ENCODE measurements at regions not wholly inside any gene's neighbourhood (a gene's known extent, or its start where the extent isn't known, plus 50 kb on each side); places are given as distances from the start of the nearest gene placed in this dataset.

DNA sequence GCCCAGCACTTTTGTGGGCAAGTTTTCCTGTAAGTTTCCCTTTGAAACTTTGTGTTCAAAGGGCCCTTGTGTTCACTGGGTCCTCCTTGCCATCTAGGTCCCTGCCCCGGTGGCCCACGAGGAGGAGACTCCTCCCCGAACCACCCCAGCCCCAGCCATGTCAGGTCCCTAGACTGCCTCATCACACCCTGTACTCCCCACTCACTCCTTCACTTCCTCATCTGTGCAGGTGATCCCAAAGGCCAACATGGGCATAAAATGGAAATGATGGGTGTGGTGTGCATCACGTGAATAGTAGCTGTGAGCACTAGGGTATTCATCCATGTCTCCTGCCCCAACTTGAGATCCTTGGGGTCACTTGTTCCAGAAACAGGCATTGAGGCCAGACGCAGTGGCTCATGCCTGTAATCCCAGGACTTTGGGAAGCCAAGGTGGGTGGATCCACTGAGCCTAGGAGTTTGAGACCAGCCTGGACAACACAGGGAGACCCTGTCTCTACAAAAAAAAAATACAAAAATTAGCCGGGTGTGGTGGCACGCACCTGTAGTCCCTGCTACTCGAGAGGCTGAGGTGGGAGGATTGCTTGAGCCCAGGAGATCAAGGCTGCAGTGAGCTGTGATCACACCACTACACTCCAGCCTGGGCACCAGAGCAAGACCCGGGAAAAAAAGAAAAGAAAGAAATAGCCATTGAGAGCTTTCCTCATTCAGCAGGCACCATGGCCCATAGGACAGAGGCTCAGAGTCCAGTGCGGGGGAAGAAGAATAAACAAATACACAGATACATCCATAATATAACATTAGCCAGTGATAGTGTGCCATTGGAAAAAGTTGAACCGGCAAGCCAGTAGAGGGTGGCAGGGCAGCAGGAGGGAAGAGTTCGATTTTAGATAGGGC is 74.5 kb downstream of the KATNIP start:
- ChIA-PET POLR2A (no interaction called here), CTCF (interaction anchor here (0.8 to 1.6 kb wide), 2 partner anchors 15 to 74 kb away, joined by 3 to 6 read pairs; no protein-coding TSS in a partner anchor)
- TF ChIP-seq, protein P1, sequence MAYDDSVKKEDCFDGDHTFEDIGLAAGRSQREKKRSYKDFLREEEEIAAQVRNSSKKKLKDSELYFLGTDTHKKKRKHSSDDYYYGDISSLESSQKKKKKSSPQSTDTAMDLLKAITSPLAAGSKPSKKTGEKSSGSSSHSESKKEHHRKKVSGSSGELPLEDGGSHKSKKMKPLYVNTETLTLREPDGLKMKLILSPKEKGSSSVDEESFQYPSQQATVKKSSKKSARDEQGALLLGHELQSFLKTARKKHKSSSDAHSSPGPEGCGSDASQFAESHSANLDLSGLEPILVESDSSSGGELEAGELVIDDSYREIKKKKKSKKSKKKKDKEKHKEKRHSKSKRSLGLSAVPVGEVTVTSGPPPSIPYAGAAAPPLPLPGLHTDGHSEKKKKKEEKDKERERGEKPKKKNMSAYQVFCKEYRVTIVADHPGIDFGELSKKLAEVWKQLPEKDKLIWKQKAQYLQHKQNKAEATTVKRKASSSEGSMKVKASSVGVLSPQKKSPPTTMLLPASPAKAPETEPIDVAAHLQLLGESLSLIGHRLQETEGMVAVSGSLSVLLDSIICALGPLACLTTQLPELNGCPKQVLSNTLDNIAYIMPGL (CRISPR knock-in tag; IDR thresholded peaks at IDR 0.05): no peak
- TF ChIP-seq, protein P2, sequence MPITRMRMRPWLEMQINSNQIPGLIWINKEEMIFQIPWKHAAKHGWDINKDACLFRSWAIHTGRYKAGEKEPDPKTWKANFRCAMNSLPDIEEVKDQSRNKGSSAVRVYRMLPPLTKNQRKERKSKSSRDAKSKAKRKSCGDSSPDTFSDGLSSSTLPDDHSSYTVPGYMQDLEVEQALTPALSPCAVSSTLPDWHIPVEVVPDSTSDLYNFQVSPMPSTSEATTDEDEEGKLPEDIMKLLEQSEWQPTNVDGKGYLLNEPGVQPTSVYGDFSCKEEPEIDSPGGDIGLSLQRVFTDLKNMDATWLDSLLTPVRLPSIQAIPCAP (CRISPR knock-in tag; IDR thresholded peaks at IDR 0.05): no peak
- TF ChIP-seq, protein P3, sequence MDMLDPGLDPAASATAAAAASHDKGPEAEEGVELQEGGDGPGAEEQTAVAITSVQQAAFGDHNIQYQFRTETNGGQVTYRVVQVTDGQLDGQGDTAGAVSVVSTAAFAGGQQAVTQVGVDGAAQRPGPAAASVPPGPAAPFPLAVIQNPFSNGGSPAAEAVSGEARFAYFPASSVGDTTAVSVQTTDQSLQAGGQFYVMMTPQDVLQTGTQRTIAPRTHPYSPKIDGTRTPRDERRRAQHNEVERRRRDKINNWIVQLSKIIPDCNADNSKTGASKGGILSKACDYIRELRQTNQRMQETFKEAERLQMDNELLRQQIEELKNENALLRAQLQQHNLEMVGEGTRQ (CRISPR knock-in tag; IDR thresholded peaks at IDR 0.05): no peak
- TF ChIP-seq, protein P4, sequence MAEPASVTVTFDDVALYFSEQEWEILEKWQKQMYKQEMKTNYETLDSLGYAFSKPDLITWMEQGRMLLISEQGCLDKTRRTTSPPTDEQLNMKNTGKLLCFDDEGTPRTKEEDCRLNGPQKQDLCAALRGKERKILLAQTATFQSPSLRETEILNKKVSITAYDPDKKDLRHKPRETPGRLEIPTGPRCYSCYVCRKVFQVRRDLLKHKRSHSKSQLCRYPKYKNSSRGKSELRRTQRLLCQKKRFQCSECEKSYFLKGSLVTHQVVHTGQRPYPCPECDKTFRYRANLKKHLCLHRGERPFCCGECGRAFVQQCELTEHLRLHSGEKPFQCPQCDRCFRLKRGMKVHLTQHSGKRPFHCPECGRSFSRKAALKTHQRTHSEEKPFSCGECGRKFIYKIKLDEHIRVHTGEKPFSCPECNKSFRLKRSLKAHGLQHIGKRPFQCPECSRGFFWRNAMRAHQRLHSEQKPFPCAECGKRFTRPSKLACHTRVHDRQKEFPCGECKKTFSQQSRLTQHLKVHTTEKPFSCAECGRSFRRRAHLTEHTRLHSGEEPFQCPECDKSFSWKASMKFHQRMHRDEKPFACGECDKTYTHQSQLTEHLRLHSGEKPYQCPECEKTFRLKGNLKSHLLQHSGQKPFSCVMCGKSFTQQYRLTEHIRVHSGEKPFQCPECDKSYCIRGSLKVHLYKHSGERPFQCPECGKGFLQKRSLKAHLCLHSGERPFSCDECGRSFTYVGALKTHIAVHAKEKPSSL (CRISPR knock-in tag; conservative IDR thresholded peaks at IDR 0.05): no peak
- TF ChIP-seq TP53 (CRISPR knock-in tag; IDR thresholded peaks at IDR 0.05) (no peak), PRRX2 (CRISPR knock-in tag; IDR thresholded peaks at IDR 0.05) (no peak), EMX1 (CRISPR knock-in tag; IDR thresholded peaks at IDR 0.05) (no peak), MXD4 (CRISPR knock-in tag; IDR thresholded peaks at IDR 0.05; ENCODE audit: borderline replicate concordance) (no peak), ATF1 (CRISPR knock-in tag; IDR thresholded peaks at IDR 0.05) (no peak)
- TF ChIP-seq, protein P5, sequence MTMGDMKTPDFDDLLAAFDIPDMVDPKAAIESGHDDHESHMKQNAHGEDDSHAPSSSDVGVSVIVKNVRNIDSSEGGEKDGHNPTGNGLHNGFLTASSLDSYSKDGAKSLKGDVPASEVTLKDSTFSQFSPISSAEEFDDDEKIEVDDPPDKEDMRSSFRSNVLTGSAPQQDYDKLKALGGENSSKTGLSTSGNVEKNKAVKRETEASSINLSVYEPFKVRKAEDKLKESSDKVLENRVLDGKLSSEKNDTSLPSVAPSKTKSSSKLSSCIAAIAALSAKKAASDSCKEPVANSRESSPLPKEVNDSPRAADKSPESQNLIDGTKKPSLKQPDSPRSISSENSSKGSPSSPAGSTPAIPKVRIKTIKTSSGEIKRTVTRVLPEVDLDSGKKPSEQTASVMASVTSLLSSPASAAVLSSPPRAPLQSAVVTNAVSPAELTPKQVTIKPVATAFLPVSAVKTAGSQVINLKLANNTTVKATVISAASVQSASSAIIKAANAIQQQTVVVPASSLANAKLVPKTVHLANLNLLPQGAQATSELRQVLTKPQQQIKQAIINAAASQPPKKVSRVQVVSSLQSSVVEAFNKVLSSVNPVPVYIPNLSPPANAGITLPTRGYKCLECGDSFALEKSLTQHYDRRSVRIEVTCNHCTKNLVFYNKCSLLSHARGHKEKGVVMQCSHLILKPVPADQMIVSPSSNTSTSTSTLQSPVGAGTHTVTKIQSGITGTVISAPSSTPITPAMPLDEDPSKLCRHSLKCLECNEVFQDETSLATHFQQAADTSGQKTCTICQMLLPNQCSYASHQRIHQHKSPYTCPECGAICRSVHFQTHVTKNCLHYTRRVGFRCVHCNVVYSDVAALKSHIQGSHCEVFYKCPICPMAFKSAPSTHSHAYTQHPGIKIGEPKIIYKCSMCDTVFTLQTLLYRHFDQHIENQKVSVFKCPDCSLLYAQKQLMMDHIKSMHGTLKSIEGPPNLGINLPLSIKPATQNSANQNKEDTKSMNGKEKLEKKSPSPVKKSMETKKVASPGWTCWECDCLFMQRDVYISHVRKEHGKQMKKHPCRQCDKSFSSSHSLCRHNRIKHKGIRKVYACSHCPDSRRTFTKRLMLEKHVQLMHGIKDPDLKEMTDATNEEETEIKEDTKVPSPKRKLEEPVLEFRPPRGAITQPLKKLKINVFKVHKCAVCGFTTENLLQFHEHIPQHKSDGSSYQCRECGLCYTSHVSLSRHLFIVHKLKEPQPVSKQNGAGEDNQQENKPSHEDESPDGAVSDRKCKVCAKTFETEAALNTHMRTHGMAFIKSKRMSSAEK (CRISPR knock-in tag; IDR thresholded peaks at IDR 0.05; ENCODE audit: borderline replicate concordance): no peak
- TF ChIP-seq, protein P6, sequence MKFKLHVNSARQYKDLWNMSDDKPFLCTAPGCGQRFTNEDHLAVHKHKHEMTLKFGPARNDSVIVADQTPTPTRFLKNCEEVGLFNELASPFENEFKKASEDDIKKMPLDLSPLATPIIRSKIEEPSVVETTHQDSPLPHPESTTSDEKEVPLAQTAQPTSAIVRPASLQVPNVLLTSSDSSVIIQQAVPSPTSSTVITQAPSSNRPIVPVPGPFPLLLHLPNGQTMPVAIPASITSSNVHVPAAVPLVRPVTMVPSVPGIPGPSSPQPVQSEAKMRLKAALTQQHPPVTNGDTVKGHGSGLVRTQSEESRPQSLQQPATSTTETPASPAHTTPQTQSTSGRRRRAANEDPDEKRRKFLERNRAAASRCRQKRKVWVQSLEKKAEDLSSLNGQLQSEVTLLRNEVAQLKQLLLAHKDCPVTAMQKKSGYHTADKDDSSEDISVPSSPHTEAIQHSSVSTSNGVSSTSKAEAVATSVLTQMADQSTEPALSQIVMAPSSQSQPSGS (CRISPR knock-in tag; IDR thresholded peaks at IDR 0.05; ENCODE audit: borderline replicate concordance, low read depth): no peak
- Mint-ChIP-seq H3K27ac (no peak overlapping the region), H3K4me3 (no peak overlapping the region), H3K9me3 (peaks cover 5% of the 10 kb centered on the region; the same call in 1 of the 2 replicates), H3K36me3 (peaks cover 7% of the 10 kb centered on the region; the same call in 1 of the 2 replicates), H3K4me1 (peaks cover 5% of the 10 kb centered on the region; the same call in 1 of the 2 replicates), H3K27me3 (ENCODE audit: low read depth) (peaks cover 11% of the 10 kb centered on the region)
- ATAC-seq: no peak
- DNase-seq (ENCODE audit: low spot score): no peak

Measured in WTC11 (cell line).